ENCODE measurements at regions not wholly inside any gene's neighbourhood (a gene's known extent, or its start where the extent isn't known, plus 50 kb on each side); places are given as distances from the start of the nearest gene placed in this dataset.
A peak's percentile ranks its signal among the peaks of the same experiment; 100 is the strongest.

GRCh38 chr6:48447251-48447650 is 336.3 kb upstream of the PTCHD4 start:
- no peak overlapping the region for H3K23ac ChIP-seq (ENCODE audit: low read length in 2 of 2)
- H4K91ac ChIP-seq (ENCODE audit: low read length), result no peak overlapping the region
- no peak for DNase-seq
- no peak overlapping the region for H3K14ac ChIP-seq (ENCODE audit: low read length in 2 of 2)
- H2BK12ac ChIP-seq (ENCODE audit: low read length in 2 of 2), result no peak overlapping the region
- H2AFZ ChIP-seq (ENCODE audit: low read depth, low read length), result no peak overlapping the region
- no peak overlapping the region for H3K4ac ChIP-seq (ENCODE audit: low read depth in 1 of 2, low read length in 2 of 2)
- H3K9ac ChIP-seq (ENCODE audit: low read length), result no peak overlapping the region
- WGBS, result 99% methylated on average over 4 of the region's 5 CpGs
- no peak overlapping the region for H3K4me3 ChIP-seq (ENCODE audit: insufficient read depth in 1 of 2, low read depth in 1 of 2, low read length in 2 of 2)
- no peaks in the 10 kb centered on the region for H3K36me3 ChIP-seq (ENCODE audit: control insufficient read depth in 1 of 2, insufficient read depth in 2 of 2, low read depth in 1 of 2, low read length in 2 of 2)
- H2BK5ac ChIP-seq (ENCODE audit: low read depth, low read length, poor library complexity, severe bottlenecking), result no peak overlapping the region
- no peak overlapping the region for H2BK120ac ChIP-seq (ENCODE audit: low read depth, low read length)
- H2BK15ac ChIP-seq (ENCODE audit: low read depth, poor library complexity, severe bottlenecking), result no peak overlapping the region
- H3K9me3 ChIP-seq (ENCODE audit: control insufficient read depth, low read length), result peaks cover 21% of the 10 kb centered on the region
- no peak overlapping the region for H3K27ac ChIP-seq (ENCODE audit: low read length, poor library complexity, severe bottlenecking)
- H4K8ac ChIP-seq (ENCODE audit: low read length), result no peak overlapping the region
- no peak overlapping the region for H2AK5ac ChIP-seq (ENCODE audit: low read length, severe bottlenecking)
- H3K18ac ChIP-seq (ENCODE audit: low read depth in 1 of 2, low read length in 2 of 2), result no peak overlapping the region
- no peaks in the 10 kb centered on the region for H3K27me3 ChIP-seq (ENCODE audit: control insufficient read depth in 1 of 2, insufficient read depth in 1 of 2, low read length in 2 of 2)
- H3K4me1 ChIP-seq (ENCODE audit: control insufficient read depth, insufficient read depth, low read depth, low read length), result no peaks in the 10 kb centered on the region
- H3K79me1 ChIP-seq (replicated peaks; ENCODE audit: low read length, poor library complexity, severe bottlenecking), result no peaks in the 10 kb centered on the region
- no peak overlapping the region for H3K4me2 ChIP-seq (ENCODE audit: low read length, poor library complexity, severe bottlenecking)

- no peak overlapping the region for H3K18ac ChIP-seq (ENCODE audit: low read depth in 1 of 2, low read length in 2 of 2)
- H2BK15ac ChIP-seq (ENCODE audit: low read depth, poor library complexity, severe bottlenecking), result no peak overlapping the region
- H4K8ac ChIP-seq (ENCODE audit: low read length), result no peak overlapping the region
- no peak overlapping the region for H2AK5ac ChIP-seq (ENCODE audit: low read length, severe bottlenecking)
- H3K4me3 ChIP-seq (ENCODE audit: insufficient read depth in 1 of 2, low read depth in 1 of 2, low read length in 2 of 2), result no peak overlapping the region
- no peak overlapping the region for H3K9ac ChIP-seq (ENCODE audit: low read length)
- H3K79me1 ChIP-seq (replicated peaks; ENCODE audit: low read length, poor library complexity, severe bottlenecking), result no peaks in the 10 kb centered on the region
- no peak overlapping the region for H2BK120ac ChIP-seq (ENCODE audit: low read depth, low read length)
- H2BK5ac ChIP-seq (ENCODE audit: low read depth, low read length, poor library complexity, severe bottlenecking), result no peak overlapping the region
- no peaks in the 10 kb centered on the region for H3K27me3 ChIP-seq (ENCODE audit: control insufficient read depth in 1 of 2, insufficient read depth in 1 of 2, low read length in 2 of 2)
- no peak overlapping the region for H3K4me2 ChIP-seq (ENCODE audit: low read length, poor library complexity, severe bottlenecking)
- no peaks in the 10 kb centered on the region for H3K36me3 ChIP-seq (ENCODE audit: control insufficient read depth in 1 of 2, insufficient read depth in 2 of 2, low read depth in 1 of 2, low read length in 2 of 2)
- no peak overlapping the region for H2AFZ ChIP-seq (ENCODE audit: low read depth, low read length)
- peak; percentile 7 for DNase-seq
- H3K4ac ChIP-seq (ENCODE audit: low read depth in 1 of 2, low read length in 2 of 2), result no peak overlapping the region
- no peaks in the 10 kb centered on the region for H3K9me3 ChIP-seq (ENCODE audit: control insufficient read depth, low read length)
- no peak overlapping the region for H3K23ac ChIP-seq (ENCODE audit: low read length in 2 of 2)
- no peak overlapping the region for H2BK12ac ChIP-seq (ENCODE audit: low read length in 2 of 2)
- H3K14ac ChIP-seq (ENCODE audit: low read length in 2 of 2), result no peak overlapping the region
- no peak overlapping the region for H4K91ac ChIP-seq (ENCODE audit: low read length)
- no peak overlapping the region for H3K27ac ChIP-seq (ENCODE audit: low read length, poor library complexity, severe bottlenecking)
- H3K4me1 ChIP-seq (ENCODE audit: control insufficient read depth, insufficient read depth, low read depth, low read length), result peaks cover 1% of the 10 kb centered on the region
Observed at GRCh38 chr6:48429610-48430009, 318.6 kb upstream of the PTCHD4 start.

- no peak overlapping the region for H2BK5ac ChIP-seq (ENCODE audit: low read depth, low read length, poor library complexity, severe bottlenecking)
- peaks cover 1% of the 10 kb centered on the region for H3K4me1 ChIP-seq (ENCODE audit: control insufficient read depth, insufficient read depth, low read depth, low read length)
- H3K79me1 ChIP-seq (replicated peaks; ENCODE audit: low read length, poor library complexity, severe bottlenecking), result no peaks in the 10 kb centered on the region
- no peak overlapping the region for H3K27ac ChIP-seq (ENCODE audit: low read length, poor library complexity, severe bottlenecking)
- no peak overlapping the region for H2BK15ac ChIP-seq (ENCODE audit: low read depth, poor library complexity, severe bottlenecking)
- H3K4me2 ChIP-seq (ENCODE audit: low read length, poor library complexity, severe bottlenecking), result no peak overlapping the region
- peak overlapping the region; percentile 19 for H2BK120ac ChIP-seq (ENCODE audit: low read depth, low read length)
- no peak overlapping the region for H3K9ac ChIP-seq (ENCODE audit: low read length)
- H3K14ac ChIP-seq (ENCODE audit: low read length in 2 of 2), result no peak overlapping the region
- peak overlapping the region; percentile 30 to 79 for H3K18ac ChIP-seq (ENCODE audit: low read depth in 1 of 2, low read length in 2 of 2)
- H3K9me3 ChIP-seq (ENCODE audit: control insufficient read depth, low read length), result no peaks in the 10 kb centered on the region
- H3K4ac ChIP-seq (ENCODE audit: low read depth in 1 of 2, low read length in 2 of 2), result peak overlapping the region in 1 of 2 experiments; percentile 78
- peak; percentile 36 for DNase-seq
- no peak overlapping the region for H3K4me3 ChIP-seq (ENCODE audit: insufficient read depth in 1 of 2, low read depth in 1 of 2, low read length in 2 of 2)
- H3K23ac ChIP-seq (ENCODE audit: low read length in 2 of 2), result no peak overlapping the region
- H3K36me3 ChIP-seq (ENCODE audit: control insufficient read depth in 1 of 2, insufficient read depth in 2 of 2, low read depth in 1 of 2, low read length in 2 of 2), result no peaks in the 10 kb centered on the region
- H4K91ac ChIP-seq (ENCODE audit: low read length), result peak overlapping the region; percentile 48
- H2AK5ac ChIP-seq (ENCODE audit: low read length, severe bottlenecking), result peak overlapping the region; percentile 58
- H2BK12ac ChIP-seq (ENCODE audit: low read length in 2 of 2), result peak overlapping the region; percentile 67 to 96
- no peak overlapping the region for H2AFZ ChIP-seq (ENCODE audit: low read depth, low read length)
- no peaks in the 10 kb centered on the region for H3K27me3 ChIP-seq (ENCODE audit: control insufficient read depth in 1 of 2, insufficient read depth in 1 of 2, low read length in 2 of 2)
- H4K8ac ChIP-seq (ENCODE audit: low read length), result peak overlapping the region; percentile 49
Observed at GRCh38 chr6:48429021-48429420, 318.0 kb upstream of the PTCHD4 start.

- H3K23ac ChIP-seq (ENCODE audit: low read length in 2 of 2), result no peak overlapping the region
- no peak overlapping the region for H2AFZ ChIP-seq (ENCODE audit: low read depth, low read length)
- no peaks in the 10 kb centered on the region for H3K36me3 ChIP-seq (ENCODE audit: control insufficient read depth in 1 of 2, insufficient read depth in 2 of 2, low read depth in 1 of 2, low read length in 2 of 2)
- H2BK120ac ChIP-seq (ENCODE audit: low read depth, low read length), result peak overlapping the region; percentile 15
- no peak overlapping the region for H3K18ac ChIP-seq (ENCODE audit: low read depth in 1 of 2, low read length in 2 of 2)
- H3K9me3 ChIP-seq (ENCODE audit: control insufficient read depth, low read length), result no peaks in the 10 kb centered on the region
- H3K4me3 ChIP-seq (ENCODE audit: insufficient read depth in 1 of 2, low read depth in 1 of 2, low read length in 2 of 2), result no peak overlapping the region
- no peak overlapping the region for H3K9ac ChIP-seq (ENCODE audit: low read length)
- no peak overlapping the region for H2BK15ac ChIP-seq (ENCODE audit: low read depth, poor library complexity, severe bottlenecking)
- no peaks in the 10 kb centered on the region for H3K27me3 ChIP-seq (ENCODE audit: control insufficient read depth in 1 of 2, insufficient read depth in 1 of 2, low read length in 2 of 2)
- no peak overlapping the region for H3K4me2 ChIP-seq (ENCODE audit: low read length, poor library complexity, severe bottlenecking)
- no peaks in the 10 kb centered on the region for H3K79me1 ChIP-seq (replicated peaks; ENCODE audit: low read length, poor library complexity, severe bottlenecking)
- H2BK5ac ChIP-seq (ENCODE audit: low read depth, low read length, poor library complexity, severe bottlenecking), result no peak overlapping the region
- no peak overlapping the region for H4K91ac ChIP-seq (ENCODE audit: low read length)
- H3K4ac ChIP-seq (ENCODE audit: low read depth in 1 of 2, low read length in 2 of 2), result no peak overlapping the region
- WGBS, result 9% methylated on average over 3 of the region's 3 CpGs
- peaks cover 1% of the 10 kb centered on the region for H3K4me1 ChIP-seq (ENCODE audit: control insufficient read depth, insufficient read depth, low read depth, low read length)
- no peak overlapping the region for H3K14ac ChIP-seq (ENCODE audit: low read length in 2 of 2)
- DNase-seq, result peak; percentile 97
- no peak overlapping the region for H2BK12ac ChIP-seq (ENCODE audit: low read length in 2 of 2)
- no peak overlapping the region for H2AK5ac ChIP-seq (ENCODE audit: low read length, severe bottlenecking)
- H3K27ac ChIP-seq (ENCODE audit: low read length, poor library complexity, severe bottlenecking), result no peak overlapping the region
- no peak overlapping the region for H4K8ac ChIP-seq (ENCODE audit: low read length)
Observed at GRCh38 chr6:48426636-48427035, 315.6 kb upstream of the PTCHD4 start.
